ENCODE measurements at regions not wholly inside any gene's neighbourhood (a gene's known extent, or its start where the extent isn't known, plus 50 kb on each side); places are given as distances from the start of the nearest gene placed in this dataset.

DNA sequence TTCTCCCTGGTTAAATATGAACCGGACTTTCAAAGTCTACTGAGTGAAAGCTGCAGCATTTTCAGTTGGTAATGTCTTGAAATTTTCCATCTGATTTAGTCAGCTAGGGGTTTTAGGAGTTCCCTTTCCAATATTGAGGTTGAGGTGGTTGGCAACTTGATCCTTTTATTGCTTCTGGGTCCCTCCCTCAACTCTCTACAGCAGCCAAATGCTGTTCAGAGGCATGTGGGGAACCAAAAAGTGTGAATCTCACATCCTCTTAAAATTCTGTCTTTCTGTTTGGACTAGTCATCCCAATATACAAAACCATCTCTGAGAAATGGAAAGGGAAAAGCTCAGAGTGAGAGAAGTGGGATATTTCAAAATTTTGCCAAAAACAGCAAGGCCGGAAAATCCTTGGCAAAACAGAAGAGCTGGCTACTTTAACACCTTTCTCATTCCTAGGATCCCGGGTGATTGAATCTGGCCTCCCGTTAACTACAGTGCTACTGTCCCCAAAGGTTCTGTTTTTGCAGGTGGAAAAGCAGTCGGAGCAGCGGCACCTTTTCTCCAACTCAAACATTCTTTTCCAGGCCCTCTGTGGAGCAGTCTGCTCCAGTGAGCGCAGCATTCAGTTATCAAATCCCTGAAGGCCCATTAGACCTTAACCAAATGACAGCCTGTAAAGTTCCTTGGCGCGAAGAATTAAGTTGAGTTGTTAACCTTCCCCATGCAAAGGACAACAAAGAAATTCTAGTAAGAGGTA lies 345.9 kb upstream of the NUDT12 start:
- TF ChIP-seq, protein P1, sequence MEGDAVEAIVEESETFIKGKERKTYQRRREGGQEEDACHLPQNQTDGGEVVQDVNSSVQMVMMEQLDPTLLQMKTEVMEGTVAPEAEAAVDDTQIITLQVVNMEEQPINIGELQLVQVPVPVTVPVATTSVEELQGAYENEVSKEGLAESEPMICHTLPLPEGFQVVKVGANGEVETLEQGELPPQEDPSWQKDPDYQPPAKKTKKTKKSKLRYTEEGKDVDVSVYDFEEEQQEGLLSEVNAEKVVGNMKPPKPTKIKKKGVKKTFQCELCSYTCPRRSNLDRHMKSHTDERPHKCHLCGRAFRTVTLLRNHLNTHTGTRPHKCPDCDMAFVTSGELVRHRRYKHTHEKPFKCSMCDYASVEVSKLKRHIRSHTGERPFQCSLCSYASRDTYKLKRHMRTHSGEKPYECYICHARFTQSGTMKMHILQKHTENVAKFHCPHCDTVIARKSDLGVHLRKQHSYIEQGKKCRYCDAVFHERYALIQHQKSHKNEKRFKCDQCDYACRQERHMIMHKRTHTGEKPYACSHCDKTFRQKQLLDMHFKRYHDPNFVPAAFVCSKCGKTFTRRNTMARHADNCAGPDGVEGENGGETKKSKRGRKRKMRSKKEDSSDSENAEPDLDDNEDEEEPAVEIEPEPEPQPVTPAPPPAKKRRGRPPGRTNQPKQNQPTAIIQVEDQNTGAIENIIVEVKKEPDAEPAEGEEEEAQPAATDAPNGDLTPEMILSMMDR (optimal IDR thresholded peaks at IDR 0.05 in 1 of 3, IDR thresholded peaks at IDR 0.05 in 1 of 3, conservative IDR thresholded peaks at IDR 0.05 in 1 of 3; ENCODE audit: extremely low read depth in 1 of 3, insufficient read depth in 2 of 3, low read length in 3 of 3) = no peak
- TF ChIP-seq EZH2 (IDR thresholded peaks at IDR 0.05; ENCODE audit: low read length) = no peak
